Fibroblast of lung (primary cell): ENCODE measurements at regions not wholly inside any gene's neighbourhood (a gene's known extent, or its start where the extent isn't known, plus 50 kb on each side); places are given as distances from the start of the nearest gene placed in this dataset.

ENCODE experiments used
- EZH2 ChIP-seq: IDR thresholded peaks from 2 replicates; pipeline ENCODE4 v1.5.1; 2012; ENCODE audit warnings: low read length, control low read depth, mild to moderate bottlenecking; ENCODE audit errors: missing control alignments
- TF ChIP-seq, protein P1 (sequence below), 2 donors: IDR thresholded peaks in 1 of 2; conservative IDR thresholded peaks in 1 of 2; 1 replicate in 1 of 2; 2 replicates in 1 of 2; pipeline ENCODE4 v1.5.1; 2011 to 2012; ENCODE audit warnings: low read length in 2 of 2, control low read depth in 1 of 2, inconsistent platforms in 1 of 2, low read depth in 1 of 2, mild to moderate bottlenecking in 1 of 2

DNA sequence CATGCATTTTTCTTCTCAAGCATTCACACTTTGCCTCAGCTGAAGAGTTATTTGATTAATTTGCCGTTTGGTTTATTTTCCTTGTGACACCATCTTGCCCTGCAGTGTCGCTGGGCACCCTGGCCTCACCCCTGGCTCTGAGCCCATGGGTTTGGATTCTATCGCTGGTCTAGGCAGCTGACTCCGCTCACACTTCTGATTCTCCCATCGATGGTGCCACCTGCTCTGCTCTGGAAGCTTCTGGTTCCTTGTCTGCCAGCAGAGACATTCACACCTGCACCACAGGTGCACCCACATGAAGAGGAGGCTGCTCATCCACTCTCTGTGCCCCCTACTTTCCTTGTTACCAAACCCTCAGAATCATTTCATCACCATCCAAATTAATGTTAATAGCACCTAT, 291.6 kb upstream of the CDH4 start:
- TF ChIP-seq, protein P1, sequence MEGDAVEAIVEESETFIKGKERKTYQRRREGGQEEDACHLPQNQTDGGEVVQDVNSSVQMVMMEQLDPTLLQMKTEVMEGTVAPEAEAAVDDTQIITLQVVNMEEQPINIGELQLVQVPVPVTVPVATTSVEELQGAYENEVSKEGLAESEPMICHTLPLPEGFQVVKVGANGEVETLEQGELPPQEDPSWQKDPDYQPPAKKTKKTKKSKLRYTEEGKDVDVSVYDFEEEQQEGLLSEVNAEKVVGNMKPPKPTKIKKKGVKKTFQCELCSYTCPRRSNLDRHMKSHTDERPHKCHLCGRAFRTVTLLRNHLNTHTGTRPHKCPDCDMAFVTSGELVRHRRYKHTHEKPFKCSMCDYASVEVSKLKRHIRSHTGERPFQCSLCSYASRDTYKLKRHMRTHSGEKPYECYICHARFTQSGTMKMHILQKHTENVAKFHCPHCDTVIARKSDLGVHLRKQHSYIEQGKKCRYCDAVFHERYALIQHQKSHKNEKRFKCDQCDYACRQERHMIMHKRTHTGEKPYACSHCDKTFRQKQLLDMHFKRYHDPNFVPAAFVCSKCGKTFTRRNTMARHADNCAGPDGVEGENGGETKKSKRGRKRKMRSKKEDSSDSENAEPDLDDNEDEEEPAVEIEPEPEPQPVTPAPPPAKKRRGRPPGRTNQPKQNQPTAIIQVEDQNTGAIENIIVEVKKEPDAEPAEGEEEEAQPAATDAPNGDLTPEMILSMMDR (conservative IDR thresholded peaks at IDR 0.05 in 1 of 2, IDR thresholded peaks at IDR 0.05 in 1 of 2; ENCODE audit: low read depth in 1 of 2, low read length in 2 of 2), result no peak
- no peak for TF ChIP-seq EZH2
